Cardiac muscle cell (in vitro differentiated cells and primary cell): ENCODE measurements at regions not wholly inside any gene's neighbourhood (a gene's known extent, or its start where the extent isn't known, plus 50 kb on each side); places are given as distances from the start of the nearest gene placed in this dataset.

Source experiments
- DNase-seq, 2 donors: peaks; one replicate each; pipeline versions ENCODE4 v3.0.0 to v3.0.0-alpha.2; 2010 to 2017; ENCODE audit warnings: low read depth in 1 of 2, low spot score in 1 of 2
- H3K27ac ChIP-seq: fragments of 200-600 bp; sonication (generic); 2 replicates; pipeline ENCODE4 v1.5.1; 2016
- H3K27me3 ChIP-seq: fragments of 200-600 bp; sonication (generic); 2 replicates; pipeline ENCODE4 v1.6.0; 2016; ENCODE audit warnings: control low read depth
- H3K36me3 ChIP-seq: fragments of 200-600 bp; sonication (generic); 2 replicates; pipeline ENCODE4 v1.5.1; 2016; ENCODE audit warnings: control low read depth
- H3K4me1 ChIP-seq: fragments of 200-600 bp; sonication (generic); 2 replicates; pipeline ENCODE4 v1.8.1; 2017; ENCODE audit warnings: low read depth, mild to moderate bottlenecking, mixed run types
- H3K4me3 ChIP-seq: fragments of 200-600 bp; sonication (generic); 2 replicates; pipeline ENCODE4 v1.5.1; 2016; ENCODE audit warnings: mild to moderate bottlenecking
- H3K9me3 ChIP-seq: fragments of 200-600 bp; sonication (generic); 2 replicates; pipeline ENCODE4 v1.5.1; 2017; ENCODE audit warnings: low read depth, mild to moderate bottlenecking, control low read depth
- CTCF ChIP-seq: IDR thresholded peaks from 2 replicates; pipeline ENCODE4 v1.5.1; 2012; ENCODE audit warnings: low read depth, mild to moderate bottlenecking, low read length

GRCh38 chr7:108770981-108771745 lies 201.5 kb downstream of the DNAJB9 start:
- peak in 1 of 2 donors; percentile 7 for DNase-seq
- no peaks in the 10 kb centered on the region for H3K9me3 ChIP-seq
- H3K27ac ChIP-seq: no peak overlapping the region
- no peaks in the 10 kb centered on the region for H3K27me3 ChIP-seq
- no peaks in the 10 kb centered on the region for H3K4me1 ChIP-seq
- H3K4me3 ChIP-seq: no peak overlapping the region
- H3K36me3 ChIP-seq: no peaks in the 10 kb centered on the region
- TF ChIP-seq CTCF: no peak

- no peak overlapping the region for H3K27ac ChIP-seq
- no peaks in the 10 kb centered on the region for H3K4me1 ChIP-seq
- TF ChIP-seq CTCF: no peak
- DNase-seq: no peak
- H3K27me3 ChIP-seq: no peaks in the 10 kb centered on the region
- no peaks in the 10 kb centered on the region for H3K9me3 ChIP-seq
- no peak overlapping the region for H3K4me3 ChIP-seq
- no peaks in the 10 kb centered on the region for H3K36me3 ChIP-seq
Observed at GRCh38 chr7:108771853-108772252, 202.2 kb downstream of the DNAJB9 start.

DNA sequence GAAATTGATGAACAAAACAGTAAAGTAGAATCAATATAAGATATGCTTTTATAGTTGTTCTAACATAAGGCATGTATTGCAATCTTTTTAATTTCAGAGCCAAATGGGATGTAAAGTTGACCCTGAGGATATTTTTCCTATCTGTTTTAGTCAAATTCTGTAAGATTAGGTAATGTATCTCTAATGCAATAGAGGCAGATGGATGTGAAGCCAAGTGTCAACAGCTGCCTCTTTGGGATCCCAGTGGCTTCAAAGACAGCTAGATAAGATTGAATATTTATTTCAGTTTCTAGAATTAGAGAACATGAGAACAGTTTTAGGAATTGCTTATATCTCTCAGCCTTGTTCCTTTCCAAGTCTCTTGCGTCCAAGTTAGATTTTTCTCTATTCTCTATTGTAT lies 208.3 kb downstream of the DNAJB9 start:
- Histone ChIP-seq H3K27ac (no peak overlapping the region), H3K9me3 (no peaks in the 10 kb centered on the region), H3K4me3 (no peak overlapping the region), H3K36me3 (no peaks in the 10 kb centered on the region), H3K4me1 (no peaks in the 10 kb centered on the region), H3K27me3 (no peaks in the 10 kb centered on the region)
- DNase-seq: no peak
- TF ChIP-seq CTCF: no peak

DNA sequence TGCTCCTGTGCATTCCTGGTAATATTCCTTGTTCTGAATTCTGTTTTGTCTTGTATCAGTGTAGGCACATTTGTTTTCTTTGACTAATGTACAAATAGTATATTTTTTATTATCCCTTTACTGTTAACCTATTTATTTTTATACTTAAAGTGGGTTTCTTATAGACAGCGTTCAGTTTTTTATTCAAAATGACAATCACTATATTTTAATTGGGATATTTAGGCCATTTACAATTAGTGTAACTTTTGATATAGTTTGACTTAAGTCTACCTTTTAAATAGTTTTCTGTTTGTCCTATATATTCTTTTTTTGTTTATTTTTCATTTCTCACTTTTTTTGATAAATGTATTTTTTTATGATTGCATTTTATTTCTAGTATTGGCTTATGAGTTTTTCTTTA lies 219.8 kb downstream of the DNAJB9 start:
- H3K4me3 ChIP-seq: no peak overlapping the region
- no peaks in the 10 kb centered on the region for H3K4me1 ChIP-seq
- no peak for DNase-seq
- no peaks in the 10 kb centered on the region for H3K27me3 ChIP-seq
- H3K27ac ChIP-seq: no peak overlapping the region
- no peak for TF ChIP-seq CTCF
- no peaks in the 10 kb centered on the region for H3K9me3 ChIP-seq
- H3K36me3 ChIP-seq: no peaks in the 10 kb centered on the region

DNA sequence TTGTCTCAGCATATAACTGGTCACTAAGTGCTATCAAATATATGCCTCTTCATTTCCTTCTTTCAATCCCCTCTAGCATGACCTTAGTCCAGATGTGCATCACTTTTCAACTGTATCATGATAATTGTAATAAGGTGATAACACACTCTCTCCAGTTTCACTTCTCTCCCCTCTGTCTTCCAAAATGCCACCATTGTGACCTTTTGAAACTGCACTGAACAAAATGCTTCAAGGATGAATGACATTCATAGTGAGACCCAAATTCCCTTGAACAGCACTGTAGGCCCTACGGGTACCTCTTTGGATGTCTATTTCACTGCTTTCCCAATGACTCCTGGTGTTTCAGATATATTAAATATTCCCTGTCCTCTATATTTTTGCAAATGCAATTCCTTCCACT lies 224.8 kb downstream of the DNAJB9 start:
- no peaks in the 10 kb centered on the region for H3K9me3 ChIP-seq
- no peaks in the 10 kb centered on the region for H3K36me3 ChIP-seq
- no peak for TF ChIP-seq CTCF
- no peaks in the 10 kb centered on the region for H3K27me3 ChIP-seq
- no peaks in the 10 kb centered on the region for H3K4me1 ChIP-seq
- H3K27ac ChIP-seq: no peak overlapping the region
- no peak overlapping the region for H3K4me3 ChIP-seq
- DNase-seq: no peak
